ENCODE measurements at regions not wholly inside any gene's neighbourhood (a gene's known extent, or its start where the extent isn't known, plus 50 kb on each side); places are given as distances from the start of the nearest gene placed in this dataset.

- TF ChIP-seq CTCF (IDR thresholded peaks at IDR 0.05) (no peak), POLR2A (IDR thresholded peaks at IDR 0.05) (no peak)
Measured at GRCh38 chr5:44664711-44665100, 144.0 kb upstream of the MRPS30 start.
